Natural killer cell treated with Interleukin-12 subunit alpha and Interleukin-12 subunit beta and Interleukin-15 and Interleukin-18, amount 100 ng/mL, for 72 hours (primary cell): ENCODE measurements at regions not wholly inside any gene's neighbourhood (a gene's known extent, or its start where the extent isn't known, plus 50 kb on each side); places are given as distances from the start of the nearest gene placed in this dataset.

Experiments
- ATAC-seq, 2 donors: fragments of 150-1000 bp; cut with Tn5 transposase in 1 of 2; sonication (Bioruptor Pico), chemical (Tn5 transposase) in 1 of 2; 2 replicates each; pipeline ENCODE4 v1.10.0; 2021
- DNase-seq: peaks from one replicate; pipeline ENCODE4 v3.0.0; 2022; ENCODE audit warnings: low spot score
- H3K27ac Mint-ChIP-seq, 2 donors: 1 replicate in 1 of 2; 2 replicates in 1 of 2; pipeline ENCODE4 v1.8.0; 2022; ENCODE audit warnings: mixed read lengths in 2 of 2, mild to moderate bottlenecking in 1 of 2, moderate library complexity in 1 of 2
- H3K27me3 Mint-ChIP-seq, 2 donors: 1 replicate in 1 of 2; 2 replicates in 1 of 2; pipeline ENCODE4 v1.8.0; 2022; ENCODE audit warnings: mixed read lengths in 2 of 2
- H3K36me3 Mint-ChIP-seq: one replicate; pipeline ENCODE4 v1.8.0; 2022; ENCODE audit warnings: mixed read lengths
- H3K4me1 Mint-ChIP-seq, 2 donors: 1 replicate in 1 of 2; 2 replicates in 1 of 2; pipeline ENCODE4 v1.8.0; 2022; ENCODE audit warnings: low read depth in 2 of 2, mixed read lengths in 2 of 2, mild to moderate bottlenecking in 1 of 2
- H3K4me3 Mint-ChIP-seq: one replicate; pipeline ENCODE4 v1.8.0; 2022; ENCODE audit warnings: mixed read lengths
- H3K9me3 Mint-ChIP-seq: 2 replicates; pipeline ENCODE4 v1.8.0; 2022; ENCODE audit warnings: mixed read lengths

GRCh38 chr3:132874701-132875100 lies 152.5 kb upstream of the NPHP3 start:
- Mint-ChIP-seq H3K9me3 (peaks cover 4% of the 10 kb centered on the region), H3K4me3 (no peak overlapping the region), H3K27ac (no peak overlapping the region), H3K36me3 (no peaks in the 10 kb centered on the region), H3K27me3 (peaks cover 0 to 5% of the 10 kb centered on the region in 2 donors), H3K4me1 (no peaks in the 10 kb centered on the region)
- no peak for DNase-seq
- no peak for ATAC-seq

GRCh38 chr3:132872711-132873110 lies 150.5 kb upstream of the NPHP3 start:
- H3K27me3 Mint-ChIP-seq = peaks cover 0 to 6% of the 10 kb centered on the region in 2 donors
- H3K36me3 Mint-ChIP-seq = no peaks in the 10 kb centered on the region
- H3K4me3 Mint-ChIP-seq = no peak overlapping the region
- peaks cover 7% of the 10 kb centered on the region for H3K9me3 Mint-ChIP-seq
- H3K4me1 Mint-ChIP-seq = no peaks in the 10 kb centered on the region
- DNase-seq (no peak), ATAC-seq (no peak)
- H3K27ac Mint-ChIP-seq = no peak overlapping the region

- H3K27ac Mint-ChIP-seq = no peak overlapping the region
- H3K4me1 Mint-ChIP-seq = no peaks in the 10 kb centered on the region
- H3K9me3 Mint-ChIP-seq = peaks cover 7% of the 10 kb centered on the region
- DNase-seq (no peak), ATAC-seq (no peak)
- no peaks in the 10 kb centered on the region for H3K36me3 Mint-ChIP-seq
- peaks cover 0 to 6% of the 10 kb centered on the region in 2 donors for H3K27me3 Mint-ChIP-seq
- H3K4me3 Mint-ChIP-seq = no peak overlapping the region
Observed at GRCh38 chr3:132871956-132872355, 149.7 kb upstream of the NPHP3 start.

GRCh38 chr3:132870541-132870940 lies 148.3 kb upstream of the NPHP3 start:
- DNase-seq (no peak), ATAC-seq (no peak)
- H3K27me3 Mint-ChIP-seq = peaks cover 0 to 6% of the 10 kb centered on the region in 2 donors
- peaks cover 3% of the 10 kb centered on the region for H3K9me3 Mint-ChIP-seq
- no peak overlapping the region for H3K27ac Mint-ChIP-seq
- no peaks in the 10 kb centered on the region for H3K36me3 Mint-ChIP-seq
- H3K4me3 Mint-ChIP-seq = no peak overlapping the region
- no peaks in the 10 kb centered on the region for H3K4me1 Mint-ChIP-seq

GRCh38 chr3:132867956-132868355 lies 145.7 kb upstream of the NPHP3 start:
- Mint-ChIP-seq H3K9me3 (peaks cover 3% of the 10 kb centered on the region), H3K4me1 (no peaks in the 10 kb centered on the region), H3K27me3 (peaks cover 0 to 4% of the 10 kb centered on the region in 2 donors), H3K27ac (no peak overlapping the region), H3K36me3 (no peaks in the 10 kb centered on the region), H3K4me3 (no peak overlapping the region)
- ATAC-seq = no peak
- no peak for DNase-seq

GRCh38 chr3:132867526-132867925 lies 145.3 kb upstream of the NPHP3 start:
- Mint-ChIP-seq H3K36me3 (no peaks in the 10 kb centered on the region), H3K4me1 (no peaks in the 10 kb centered on the region), H3K27ac (no peak overlapping the region), H3K4me3 (no peak overlapping the region), H3K27me3 (peaks cover 0 to 4% of the 10 kb centered on the region in 2 donors), H3K9me3 (peaks cover 3% of the 10 kb centered on the region)
- no peak for ATAC-seq
- no peak for DNase-seq

GRCh38 chr3:132857317-132857716 lies 135.1 kb upstream of the NPHP3 start:
- no peak for ATAC-seq
- H3K4me1 Mint-ChIP-seq = no peaks in the 10 kb centered on the region
- H3K4me3 Mint-ChIP-seq = no peak overlapping the region
- H3K27me3 Mint-ChIP-seq = no peaks in the 10 kb centered on the region
- no peak for DNase-seq
- no peaks in the 10 kb centered on the region for H3K36me3 Mint-ChIP-seq
- H3K27ac Mint-ChIP-seq = no peak overlapping the region
- peaks cover 2% of the 10 kb centered on the region for H3K9me3 Mint-ChIP-seq

- Mint-ChIP-seq H3K27me3 (no peaks in the 10 kb centered on the region), H3K27ac (no peak overlapping the region)
- DNase-seq = no peak
Observed at GRCh38 chr3:132854856-132855535, 132.8 kb upstream of the NPHP3 start.

GRCh38 chr3:132847849-132848625 lies 125.8 kb upstream of the NPHP3 start:
- Mint-ChIP-seq H3K27me3 (peaks cover 0 to 6% of the 10 kb centered on the region in 2 donors), H3K27ac (no peak overlapping the region), H3K4me3 (no peak overlapping the region), H3K9me3 (no peaks in the 10 kb centered on the region), H3K4me1 (no peaks in the 10 kb centered on the region), H3K36me3 (no peaks in the 10 kb centered on the region)
- ATAC-seq (no peak), DNase-seq (no peak)

More at GRCh38 chr3:132854856-132855535, 132.8 kb upstream of the NPHP3 start:
- no peak for ATAC-seq
- Mint-ChIP-seq H3K4me1 (no peaks in the 10 kb centered on the region), H3K36me3 (no peaks in the 10 kb centered on the region), H3K4me3 (no peak overlapping the region), H3K9me3 (peaks cover 2% of the 10 kb centered on the region)

GRCh38 chr3:132843851-132844553 lies 121.8 kb upstream of the NPHP3 start:
- no peak for ATAC-seq
- Mint-ChIP-seq H3K4me3 (no peak overlapping the region), H3K27ac (no peak overlapping the region), H3K27me3 (peaks cover 0 to 11% of the 10 kb centered on the region in 2 donors), H3K9me3 (no peaks in the 10 kb centered on the region), H3K36me3 (no peaks in the 10 kb centered on the region), H3K4me1 (no peaks in the 10 kb centered on the region)
- DNase-seq = no peak

GRCh38 chr3:132843349-132843748 lies 121.1 kb upstream of the NPHP3 start:
- no peaks in the 10 kb centered on the region for H3K4me1 Mint-ChIP-seq
- H3K4me3 Mint-ChIP-seq = no peak overlapping the region
- no peaks in the 10 kb centered on the region for H3K9me3 Mint-ChIP-seq
- ATAC-seq (no peak), DNase-seq (no peak)
- peaks cover 0 to 11% of the 10 kb centered on the region in 2 donors for H3K27me3 Mint-ChIP-seq
- H3K27ac Mint-ChIP-seq = no peak overlapping the region
- H3K36me3 Mint-ChIP-seq = no peaks in the 10 kb centered on the region

- H3K27me3 Mint-ChIP-seq = peaks cover 0 to 18% of the 10 kb centered on the region in 2 donors
- H3K4me3 Mint-ChIP-seq = no peak overlapping the region
- no peak for DNase-seq
- no peaks in the 10 kb centered on the region for H3K4me1 Mint-ChIP-seq
- no peaks in the 10 kb centered on the region for H3K36me3 Mint-ChIP-seq
- no peak overlapping the region for H3K27ac Mint-ChIP-seq
- H3K9me3 Mint-ChIP-seq = no peaks in the 10 kb centered on the region
- ATAC-seq = no peak
Observed at GRCh38 chr3:132841621-132842020, 119.4 kb upstream of the NPHP3 start.

GRCh38 chr3:132840201-132840700 lies 118.0 kb upstream of the NPHP3 start:
- Mint-ChIP-seq H3K36me3 (no peaks in the 10 kb centered on the region), H3K4me3 (no peak overlapping the region), H3K27me3 (peaks cover 0 to 18% of the 10 kb centered on the region in 2 donors), H3K27ac (no peak overlapping the region), H3K9me3 (no peaks in the 10 kb centered on the region), H3K4me1 (no peaks in the 10 kb centered on the region)
- ATAC-seq = no peak
- no peak for DNase-seq

- no peak for DNase-seq
- Mint-ChIP-seq H3K27ac (no peak overlapping the region), H3K27me3 (peaks cover 0 to 14% of the 10 kb centered on the region in 2 donors), H3K9me3 (no peaks in the 10 kb centered on the region), H3K4me3 (no peak overlapping the region), H3K36me3 (no peaks in the 10 kb centered on the region), H3K4me1 (no peaks in the 10 kb centered on the region)
- ATAC-seq = no peak
Observed at GRCh38 chr3:132838477-132838876, 116.3 kb upstream of the NPHP3 start.
